ENCODE measurements at regions not wholly inside any gene's neighbourhood (a gene's known extent, or its start where the extent isn't known, plus 50 kb on each side); places are given as distances from the start of the nearest gene placed in this dataset.

- no peaks in the 10 kb centered on the region for H3K9me3 ChIP-seq
- TF ChIP-seq CTCF (IDR thresholded peaks at IDR 0.05): no peak
- intact Hi-C loops (cut with DNase I): no loop called here
- no peak for ATAC-seq
- no peaks in the 10 kb centered on the region for H3K4me1 ChIP-seq
- H3K27me3 ChIP-seq: no peaks in the 10 kb centered on the region
- H3K4me3 ChIP-seq: no peak overlapping the region
- H3K36me3 ChIP-seq: no peaks in the 10 kb centered on the region
- H3K27ac ChIP-seq: no peak overlapping the region
- DNase-seq: no peak
Observed at GRCh38 chr6:164258421-164258820, 843.9 kb downstream of the QKI start.

GRCh38 chr6:164252948-164253347 lies 838.4 kb downstream of the QKI start:
- no peak overlapping the region for H3K4me3 ChIP-seq
- intact Hi-C loops (cut with DNase I): no loop called here
- DNase-seq (no peak), ATAC-seq (no peak)
- no peaks in the 10 kb centered on the region for H3K9me3 ChIP-seq
- H3K36me3 ChIP-seq: no peaks in the 10 kb centered on the region
- no peaks in the 10 kb centered on the region for H3K27me3 ChIP-seq
- no peak for TF ChIP-seq CTCF (IDR thresholded peaks at IDR 0.05)
- H3K27ac ChIP-seq: no peak overlapping the region
- no peaks in the 10 kb centered on the region for H3K4me1 ChIP-seq

GRCh38 chr6:164252291-164252690 lies 837.8 kb downstream of the QKI start:
- ATAC-seq (no peak), DNase-seq (no peak)
- Histone ChIP-seq H3K36me3 (no peaks in the 10 kb centered on the region), H3K4me1 (no peaks in the 10 kb centered on the region), H3K27me3 (no peaks in the 10 kb centered on the region), H3K9me3 (no peaks in the 10 kb centered on the region), H3K27ac (no peak overlapping the region), H3K4me3 (no peak overlapping the region)
- intact Hi-C loops (cut with DNase I): no loop called here
- TF ChIP-seq CTCF (IDR thresholded peaks at IDR 0.05): no peak

- intact Hi-C loops (cut with DNase I): no loop called here
- H3K27me3 ChIP-seq: no peaks in the 10 kb centered on the region
- ATAC-seq (no peak), DNase-seq (no peak)
- no peak overlapping the region for H3K27ac ChIP-seq
- TF ChIP-seq CTCF (IDR thresholded peaks at IDR 0.05): no peak
- no peaks in the 10 kb centered on the region for H3K36me3 ChIP-seq
- no peak overlapping the region for H3K4me3 ChIP-seq
- no peaks in the 10 kb centered on the region for H3K4me1 ChIP-seq
- peaks cover 0 to 2% of the 10 kb centered on the region in 2 donors for H3K9me3 ChIP-seq
Observed at GRCh38 chr6:164247106-164247505, 832.6 kb downstream of the QKI start.

GRCh38 chr6:164246082-164246481 lies 831.6 kb downstream of the QKI start:
- no peaks in the 10 kb centered on the region for H3K36me3 ChIP-seq
- no peak overlapping the region for H3K4me3 ChIP-seq
- ATAC-seq (no peak), DNase-seq (no peak)
- TF ChIP-seq CTCF (IDR thresholded peaks at IDR 0.05): no peak
- peaks cover 0 to 2% of the 10 kb centered on the region in 2 donors for H3K9me3 ChIP-seq
- no peak overlapping the region for H3K27ac ChIP-seq
- intact Hi-C loops (cut with DNase I): no loop called here
- H3K4me1 ChIP-seq: no peaks in the 10 kb centered on the region
- H3K27me3 ChIP-seq: no peaks in the 10 kb centered on the region
